ENCODE measurements at regions not wholly inside any gene's neighbourhood (a gene's known extent, or its start where the extent isn't known, plus 50 kb on each side); places are given as distances from the start of the nearest gene placed in this dataset.

- no peak overlapping the region for H3K27ac ChIP-seq
- no peaks in the 10 kb centered on the region for H3K27me3 ChIP-seq
- H3K4me1 ChIP-seq, result no peaks in the 10 kb centered on the region
- H3K9me3 ChIP-seq, result no peaks in the 10 kb centered on the region
- DNase-seq, result no peak
- no peak overlapping the region for H3K4me3 ChIP-seq
- no peak overlapping the region for H3K9ac ChIP-seq (ENCODE audit: low read depth in 2 of 2, low read length in 2 of 2)
- intact Hi-C loops (cut with DNase I), result loop anchor here (10.0 kb wide), 1 partner anchor 230 kb away; no protein-coding TSS in a partner anchor
- no peaks in the 10 kb centered on the region for H3K36me3 ChIP-seq
- TF ChIP-seq, protein P1, sequence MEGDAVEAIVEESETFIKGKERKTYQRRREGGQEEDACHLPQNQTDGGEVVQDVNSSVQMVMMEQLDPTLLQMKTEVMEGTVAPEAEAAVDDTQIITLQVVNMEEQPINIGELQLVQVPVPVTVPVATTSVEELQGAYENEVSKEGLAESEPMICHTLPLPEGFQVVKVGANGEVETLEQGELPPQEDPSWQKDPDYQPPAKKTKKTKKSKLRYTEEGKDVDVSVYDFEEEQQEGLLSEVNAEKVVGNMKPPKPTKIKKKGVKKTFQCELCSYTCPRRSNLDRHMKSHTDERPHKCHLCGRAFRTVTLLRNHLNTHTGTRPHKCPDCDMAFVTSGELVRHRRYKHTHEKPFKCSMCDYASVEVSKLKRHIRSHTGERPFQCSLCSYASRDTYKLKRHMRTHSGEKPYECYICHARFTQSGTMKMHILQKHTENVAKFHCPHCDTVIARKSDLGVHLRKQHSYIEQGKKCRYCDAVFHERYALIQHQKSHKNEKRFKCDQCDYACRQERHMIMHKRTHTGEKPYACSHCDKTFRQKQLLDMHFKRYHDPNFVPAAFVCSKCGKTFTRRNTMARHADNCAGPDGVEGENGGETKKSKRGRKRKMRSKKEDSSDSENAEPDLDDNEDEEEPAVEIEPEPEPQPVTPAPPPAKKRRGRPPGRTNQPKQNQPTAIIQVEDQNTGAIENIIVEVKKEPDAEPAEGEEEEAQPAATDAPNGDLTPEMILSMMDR (IDR thresholded peaks at IDR 0.05), result no peak
Observed at GRCh38 chr4:25535278-25535677, 120.4 kb upstream of the SLC34A2 start.

DNA sequence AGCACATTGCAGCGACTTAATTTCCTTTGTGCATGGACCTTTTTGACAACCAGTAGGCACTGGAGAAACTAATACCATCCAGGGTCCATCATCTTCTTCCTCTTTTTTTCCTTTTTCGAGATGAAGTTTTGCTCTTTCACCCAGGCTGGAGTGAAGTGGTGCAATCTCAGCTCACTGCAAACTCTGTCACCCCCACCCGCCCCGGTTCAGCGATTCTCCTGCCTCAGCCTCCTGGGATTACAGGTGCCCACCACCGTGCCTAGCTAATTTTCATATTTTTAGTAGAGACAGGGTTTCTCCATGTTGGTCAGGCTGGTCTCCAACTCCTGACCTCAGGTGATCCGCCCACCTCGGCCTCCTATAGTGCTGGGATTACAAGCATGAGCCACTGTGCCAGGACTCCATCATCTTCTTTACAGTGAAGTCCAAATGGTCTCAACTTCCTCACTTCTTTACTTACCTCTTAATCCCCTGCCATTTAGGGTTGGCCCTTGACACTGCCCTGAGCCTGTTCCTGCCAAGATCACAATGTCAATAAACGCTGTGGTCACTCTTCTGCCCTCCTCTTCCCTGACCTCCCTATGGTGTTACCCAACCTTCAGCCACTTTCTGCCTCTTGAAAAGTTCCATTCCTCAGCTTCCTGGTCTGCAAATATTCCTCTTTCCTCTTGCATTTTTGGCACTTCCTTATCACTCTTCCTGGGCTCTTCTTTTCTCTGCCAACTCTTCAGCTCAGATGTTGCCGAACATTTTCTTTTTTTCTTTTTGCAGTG lies 119.8 kb upstream of the SLC34A2 start:
- Histone ChIP-seq H3K27ac (no peak overlapping the region), H3K4me1 (no peaks in the 10 kb centered on the region), H3K27me3 (no peaks in the 10 kb centered on the region), H3K4me3 (no peak overlapping the region), H3K9me3 (no peaks in the 10 kb centered on the region), H3K9ac (ENCODE audit: low read depth in 2 of 2, low read length in 2 of 2) (no peak overlapping the region), H3K36me3 (no peaks in the 10 kb centered on the region)
- intact Hi-C loops (cut with DNase I), result loop anchor here (10.0 kb wide), 1 partner anchor 229 kb away; no protein-coding TSS in a partner anchor
- no peak for DNase-seq
- TF ChIP-seq, protein P1 (IDR thresholded peaks at IDR 0.05), result no peak

DNA sequence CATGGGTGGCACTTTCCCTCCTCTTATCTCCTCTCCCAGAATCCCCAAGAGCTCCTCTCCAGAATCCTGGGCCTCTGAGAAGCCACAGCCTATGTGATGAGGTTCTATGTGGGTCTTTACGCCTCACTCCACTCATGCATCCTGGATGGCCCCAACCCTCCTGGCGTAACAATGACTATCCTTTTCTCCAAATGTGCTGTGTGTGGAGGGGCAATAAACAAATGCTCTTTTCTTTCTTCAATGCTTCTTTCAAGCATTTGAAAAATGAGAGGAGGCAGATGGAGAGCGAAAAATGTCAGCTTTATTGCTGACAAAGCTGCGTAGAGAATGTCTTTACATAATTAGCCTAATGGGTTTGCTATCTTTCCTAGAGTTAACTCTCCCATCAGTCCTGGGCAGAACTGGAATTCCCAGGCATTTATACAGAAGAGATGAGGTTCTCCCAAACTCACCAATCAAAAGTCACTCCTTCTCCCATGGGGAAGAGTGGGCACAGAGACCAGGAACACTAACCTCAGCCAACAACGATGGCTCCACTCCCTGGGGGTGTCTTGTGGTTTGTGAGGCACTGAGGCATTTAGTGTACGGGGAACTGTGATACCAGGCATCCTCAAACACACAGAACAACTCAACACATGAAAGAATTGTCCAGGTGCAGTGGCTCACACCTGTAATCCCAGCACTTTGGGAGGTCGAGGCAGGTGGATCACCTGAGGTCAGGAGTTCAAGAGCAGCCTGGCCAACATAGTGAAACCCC lies 118.9 kb upstream of the SLC34A2 start:
- TF ChIP-seq, protein P1 (IDR thresholded peaks at IDR 0.05), result no peak
- no peaks in the 10 kb centered on the region for H3K4me1 ChIP-seq
- H3K4me3 ChIP-seq, result no peak overlapping the region
- no peaks in the 10 kb centered on the region for H3K27me3 ChIP-seq
- no peaks in the 10 kb centered on the region for H3K36me3 ChIP-seq
- H3K27ac ChIP-seq, result no peak overlapping the region
- no peak overlapping the region for H3K9ac ChIP-seq (ENCODE audit: low read depth in 2 of 2, low read length in 2 of 2)
- intact Hi-C loops (cut with DNase I), result loop anchor here (10.0 kb wide), 1 partner anchor 228 kb away; no protein-coding TSS in a partner anchor
- DNase-seq, result no peak
- H3K9me3 ChIP-seq, result no peaks in the 10 kb centered on the region

- TF ChIP-seq, protein P1 (IDR thresholded peaks at IDR 0.05), result no peak
- H3K4me3 ChIP-seq, result no peak overlapping the region
- intact Hi-C loops (cut with DNase I), result loop anchor here (10.0 kb wide), 1 partner anchor 226 kb away; no protein-coding TSS in a partner anchor
- no peaks in the 10 kb centered on the region for H3K27me3 ChIP-seq
- H3K4me1 ChIP-seq, result no peaks in the 10 kb centered on the region
- no peak for DNase-seq
- no peak overlapping the region for H3K9ac ChIP-seq (ENCODE audit: low read depth in 2 of 2, low read length in 2 of 2)
- no peaks in the 10 kb centered on the region for H3K9me3 ChIP-seq
- no peaks in the 10 kb centered on the region for H3K36me3 ChIP-seq
- no peak overlapping the region for H3K27ac ChIP-seq
Observed at GRCh38 chr4:25538430-25538829, 117.2 kb upstream of the SLC34A2 start.

DNA sequence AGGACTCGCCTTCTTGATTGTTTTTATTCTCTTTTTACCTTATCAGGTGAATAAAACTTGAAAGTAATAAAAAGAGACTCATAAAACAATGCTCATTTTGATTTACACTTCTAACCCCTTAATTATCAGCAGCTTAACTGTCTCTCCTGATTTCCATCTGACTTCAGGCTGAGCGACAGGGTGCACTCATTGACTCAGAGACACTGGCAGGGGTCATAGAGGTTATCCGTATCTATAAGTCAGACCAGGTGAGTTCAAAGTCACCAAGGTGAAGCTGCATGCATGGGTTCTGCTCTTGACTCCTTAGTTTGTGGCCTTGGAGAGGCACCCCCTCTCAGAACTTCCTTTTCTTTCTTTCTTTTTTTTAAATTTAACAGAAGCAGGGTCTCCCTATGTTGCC lies 116.4 kb upstream of the SLC34A2 start:
- Histone ChIP-seq H3K4me3 (no peak overlapping the region), H3K9me3 (no peaks in the 10 kb centered on the region), H3K27me3 (no peaks in the 10 kb centered on the region), H3K36me3 (no peaks in the 10 kb centered on the region), H3K9ac (ENCODE audit: low read depth in 2 of 2, low read length in 2 of 2) (no peak overlapping the region), H3K27ac (no peak overlapping the region), H3K4me1 (no peaks in the 10 kb centered on the region)
- intact Hi-C loops (cut with DNase I), result loop anchor here (10.0 kb wide), 1 partner anchor 226 kb away; no protein-coding TSS in a partner anchor
- no peak for DNase-seq
- TF ChIP-seq, protein P1 (IDR thresholded peaks at IDR 0.05), result no peak
